PC-3 (cell line): ENCODE measurements at regions not wholly inside any gene's neighbourhood (a gene's known extent, or its start where the extent isn't known, plus 50 kb on each side); places are given as distances from the start of the nearest gene placed in this dataset.

Source experiments
- CTCF ChIP-seq: fragments of 300-600 bp; sonication (generic); conservative IDR thresholded peaks from 2 replicates; pipeline ENCODE4 v1.5.1; 2017; ENCODE audit warnings: antibody characterized with exemption, low read depth, mild to moderate bottlenecking, low read length
- EZH2phosphoT487 ChIP-seq: fragments of 300-600 bp; sonication (generic); IDR thresholded peaks from 2 replicates; pipeline ENCODE4 v1.6.1; 2018; ENCODE audit warnings: mild to moderate bottlenecking, antibody characterized with exemption, low read length, borderline replicate concordance

GRCh38 chr4:130146773-130147172, 1050.8 kb downstream of the C4orf33 start:
- no peak for TF ChIP-seq CTCF
- no peak for TF ChIP-seq EZH2phosphoT487
